ENCODE measurements at regions not wholly inside any gene's neighbourhood (a gene's known extent, or its start where the extent isn't known, plus 50 kb on each side); places are given as distances from the start of the nearest gene placed in this dataset.

GRCh38 chr11:109972181-109972715 lies 120.9 kb upstream of the ZC3H12C start:
- DNase-seq (ENCODE audit: low spot score) = no peak

DNA sequence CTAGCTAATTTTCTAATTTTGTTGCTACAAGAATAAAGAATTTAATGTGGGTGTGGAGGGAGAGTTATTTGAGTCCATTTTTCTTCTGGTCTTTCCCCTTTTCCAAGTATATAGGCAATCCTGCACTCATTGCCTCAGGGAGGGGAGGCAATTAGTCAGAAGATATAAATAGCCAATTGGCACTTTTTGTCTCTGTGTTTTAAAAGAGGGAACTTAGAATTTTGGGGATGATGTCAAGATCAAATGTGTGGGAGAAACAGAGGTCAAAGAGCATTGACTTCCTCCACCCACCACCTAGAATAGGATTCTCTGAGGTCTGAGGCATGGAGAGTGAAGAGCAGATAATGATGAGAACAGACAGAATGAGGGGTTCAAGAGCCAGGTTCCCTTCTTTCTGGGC lies 120.3 kb upstream of the ZC3H12C start:
- DNase-seq (ENCODE audit: low spot score) = no peak

DNA sequence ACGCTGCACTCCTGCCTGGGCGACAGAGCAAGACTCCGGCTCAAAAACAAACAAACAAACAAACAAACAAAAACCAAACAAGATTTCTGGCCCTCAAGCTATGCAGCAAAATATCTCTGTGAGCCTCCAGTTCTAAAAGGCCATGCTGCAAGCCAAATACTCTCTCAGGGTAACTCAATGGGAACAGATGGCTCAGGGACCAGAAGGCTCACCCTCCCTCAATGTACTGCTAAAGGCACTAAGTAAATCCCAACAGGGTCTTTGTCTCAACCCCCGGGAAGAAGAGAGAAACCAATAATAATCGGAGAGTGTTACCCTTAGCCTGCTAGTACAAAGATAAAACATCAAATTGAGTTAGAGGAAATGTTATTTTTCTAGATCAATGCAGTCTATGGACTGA lies 119.7 kb upstream of the ZC3H12C start:
- no peak for DNase-seq (ENCODE audit: low spot score)

DNA sequence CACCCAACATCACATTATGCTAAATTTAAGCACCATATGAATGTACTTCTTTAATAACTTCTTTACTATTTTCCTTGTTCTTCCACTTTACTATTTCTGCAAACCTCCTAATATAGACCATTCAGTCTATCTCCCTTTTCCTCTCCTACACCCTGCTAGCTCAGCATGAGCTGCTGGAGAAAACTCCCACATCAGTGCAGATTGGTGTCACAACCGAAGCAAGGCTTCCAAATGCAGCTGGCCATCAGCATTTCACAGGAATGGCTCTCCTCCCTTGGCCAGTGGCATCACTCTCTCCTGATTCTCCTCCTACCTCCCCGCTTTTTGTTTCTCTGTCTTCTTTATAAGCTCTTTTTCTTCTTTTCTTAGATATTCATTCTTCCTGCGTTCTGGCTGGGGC lies 118.7 kb upstream of the ZC3H12C start:
- DNase-seq (ENCODE audit: low spot score) = no peak

DNA sequence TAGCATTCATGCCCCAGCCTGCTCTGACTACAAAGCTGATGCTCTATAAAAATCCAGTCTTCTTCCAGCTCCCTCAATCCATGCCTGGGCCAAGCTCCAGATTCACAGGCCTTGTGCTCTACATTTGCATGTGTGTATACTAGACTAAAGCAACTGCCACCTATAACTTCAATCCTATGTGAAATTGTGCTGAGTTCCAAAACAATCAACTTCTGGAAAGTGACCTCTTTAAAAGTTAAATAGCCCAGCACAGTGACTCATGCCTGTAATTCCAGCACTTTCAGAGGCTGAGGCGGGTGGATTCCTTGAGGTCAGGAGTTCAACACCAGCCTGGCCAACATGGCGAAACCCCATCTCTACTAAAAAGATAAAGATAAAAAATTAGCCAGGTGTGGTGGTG lies 114.3 kb upstream of the ZC3H12C start:
- no peak for DNase-seq (ENCODE audit: low spot score)

DNA sequence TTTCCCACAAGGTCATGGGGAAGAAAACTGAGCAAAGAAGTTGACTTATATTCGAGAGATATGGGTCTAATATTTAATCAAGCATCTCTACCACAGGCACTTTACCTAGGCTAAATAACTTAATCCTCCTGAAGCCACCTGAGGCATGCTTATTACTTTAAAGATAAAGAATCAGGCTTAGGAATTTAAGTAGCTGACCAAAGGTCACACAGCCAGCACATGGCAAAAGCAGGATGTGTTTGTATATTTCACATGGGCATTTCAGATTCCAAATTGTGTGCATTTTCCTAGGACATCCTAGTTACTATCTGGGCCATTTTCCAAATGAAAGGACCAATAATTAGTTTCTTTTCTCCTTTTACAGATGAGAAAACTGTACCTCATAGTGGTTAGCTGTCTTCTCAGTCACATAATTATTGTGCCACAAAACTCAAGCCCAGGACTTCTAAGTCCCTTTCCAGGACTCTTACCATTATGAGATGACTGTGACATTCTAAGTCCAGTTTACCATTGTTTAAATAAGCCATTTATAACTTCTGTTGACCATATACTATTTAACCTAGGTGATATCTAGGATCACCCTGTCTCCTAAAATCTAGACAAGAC lies 112.1 kb upstream of the ZC3H12C start:
- no peak for DNase-seq (ENCODE audit: low spot score)

DNA sequence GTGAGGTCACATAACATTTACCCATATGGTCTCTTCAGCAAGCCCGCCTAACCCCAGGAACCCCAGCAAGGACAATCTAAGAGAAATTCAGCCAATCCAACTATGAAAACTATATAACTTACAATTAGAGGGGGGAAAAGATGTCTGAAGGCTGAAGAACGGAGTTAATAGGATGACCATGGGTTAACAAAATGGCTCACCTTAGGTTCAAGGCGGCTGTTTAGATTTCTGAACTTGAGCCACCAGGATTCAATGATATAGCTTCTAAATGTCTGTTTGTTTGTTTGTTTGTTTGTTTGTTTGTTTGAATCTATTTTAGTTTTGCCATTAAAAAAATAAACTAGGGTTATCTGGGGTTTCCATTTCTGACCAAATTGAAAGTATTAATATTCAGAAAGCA lies 109.8 kb upstream of the ZC3H12C start:
- no peak for DNase-seq (ENCODE audit: low spot score)

DNA sequence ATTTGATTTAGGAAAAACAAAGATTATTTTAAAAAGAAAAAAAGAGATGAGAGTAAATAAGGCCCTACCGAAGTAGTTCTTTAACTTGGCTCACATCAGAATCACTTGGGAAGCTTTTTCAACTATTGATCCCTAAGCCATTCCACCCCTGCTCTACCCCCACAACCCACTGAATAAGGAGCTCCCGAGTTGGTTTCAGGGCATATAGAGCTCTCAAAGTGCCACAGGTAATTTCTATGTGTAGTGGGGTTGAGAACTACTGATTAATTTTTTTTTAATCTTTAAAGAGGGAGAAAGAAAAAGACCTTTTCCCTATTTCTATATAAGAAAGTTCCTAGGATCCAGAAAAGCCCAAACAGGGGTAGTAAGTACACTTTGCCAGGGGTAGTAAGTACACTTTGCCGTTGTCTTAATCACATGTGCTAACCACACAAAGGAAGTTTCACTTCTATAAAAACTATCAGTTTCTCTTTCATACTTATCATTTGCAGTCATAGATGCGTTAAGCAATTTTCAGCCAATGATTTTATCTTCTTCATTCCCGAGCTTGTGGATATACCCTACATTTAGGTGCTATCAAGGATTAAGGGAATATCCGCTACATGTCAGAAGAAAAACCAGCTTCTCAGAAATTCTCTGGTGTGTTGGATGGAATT lies 108.4 kb upstream of the ZC3H12C start:
- no peak for DNase-seq (ENCODE audit: low spot score)

DNA sequence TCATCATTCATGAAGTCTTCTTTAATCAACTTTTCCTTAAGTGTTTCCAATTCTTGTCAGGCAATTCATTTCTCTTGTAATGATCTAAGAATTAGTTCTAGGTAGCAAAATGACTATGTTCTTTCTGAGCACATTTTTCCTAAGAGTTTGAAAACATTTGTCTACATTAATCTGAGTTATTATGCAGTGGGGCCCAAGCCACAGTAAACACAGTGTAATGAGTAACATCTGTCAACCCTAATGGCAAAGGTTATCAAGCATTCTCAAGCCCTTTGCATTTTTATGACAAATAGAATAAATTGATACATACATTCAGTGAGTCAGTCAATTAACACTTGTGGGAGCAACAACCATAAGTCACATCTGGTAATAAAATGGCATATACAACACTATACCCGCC lies 106.7 kb upstream of the ZC3H12C start:
- DNase-seq (ENCODE audit: low spot score) = no peak

GRCh38 chr11:109991835-109992234 lies 101.4 kb upstream of the ZC3H12C start:
- DNase-seq (ENCODE audit: low spot score) = no peak

GRCh38 chr11:109993786-109994185 lies 99.4 kb upstream of the ZC3H12C start:
- DNase-seq (ENCODE audit: low spot score) = no peak

DNA sequence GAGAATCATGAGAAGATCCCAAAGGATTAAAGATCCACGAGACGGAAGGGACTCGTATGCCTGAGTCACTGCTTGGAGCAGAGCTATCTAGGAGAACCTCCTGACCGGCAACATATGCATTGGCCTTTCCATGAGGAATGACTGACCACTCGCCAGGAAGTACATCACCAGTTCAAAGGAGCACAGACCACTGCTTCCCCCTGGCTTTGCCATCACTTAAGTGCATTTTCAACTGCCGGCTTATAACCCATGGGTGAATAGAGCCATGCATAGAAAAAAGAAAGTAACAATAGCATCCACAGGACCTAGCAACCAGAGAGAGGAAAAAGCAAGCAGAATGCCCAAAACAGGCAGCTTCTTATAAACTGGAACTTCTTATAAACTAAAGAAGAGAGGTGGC lies 98.3 kb upstream of the ZC3H12C start:
- no peak for DNase-seq (ENCODE audit: low spot score)

DNA sequence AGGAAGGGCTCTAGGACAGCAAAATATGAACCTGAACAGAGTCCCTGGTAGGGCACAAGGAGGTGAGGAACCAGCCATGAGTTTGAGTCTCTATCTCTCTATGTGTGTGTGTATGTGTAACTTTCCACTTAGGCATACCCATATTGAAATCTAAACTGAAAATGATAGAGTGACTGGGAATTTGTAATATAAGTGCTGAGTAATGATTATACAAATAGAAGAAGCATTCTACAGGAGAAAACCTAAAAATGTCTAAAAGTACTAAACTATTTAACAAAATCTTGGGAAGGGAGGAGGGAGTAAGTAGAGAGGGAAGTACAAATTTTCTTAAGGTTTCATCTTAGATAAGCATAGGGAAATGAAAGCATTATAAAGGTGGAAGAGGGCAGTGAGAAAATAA lies 97.1 kb upstream of the ZC3H12C start:
- DNase-seq (ENCODE audit: low spot score) = no peak

DNA sequence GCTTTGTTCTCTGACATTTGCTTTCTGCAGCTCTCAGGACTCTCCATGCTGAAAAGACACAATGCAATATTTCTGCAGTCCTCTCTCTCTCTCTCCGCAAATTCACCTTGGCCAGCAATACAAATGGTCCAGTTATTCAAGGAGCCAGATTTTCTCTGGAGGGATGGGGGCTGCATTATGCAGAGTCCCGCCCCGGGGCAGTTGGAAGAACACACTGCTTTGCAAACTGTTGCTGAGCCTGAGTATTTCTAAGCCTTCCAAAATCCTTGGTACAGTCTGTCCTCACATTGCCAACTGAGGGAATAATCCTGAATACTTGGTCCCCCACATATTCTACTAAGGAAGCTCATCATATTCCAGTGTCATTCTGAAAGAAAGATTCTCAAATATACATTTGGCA lies 94.3 kb upstream of the ZC3H12C start:
- no peak for DNase-seq (ENCODE audit: low spot score)

DNA sequence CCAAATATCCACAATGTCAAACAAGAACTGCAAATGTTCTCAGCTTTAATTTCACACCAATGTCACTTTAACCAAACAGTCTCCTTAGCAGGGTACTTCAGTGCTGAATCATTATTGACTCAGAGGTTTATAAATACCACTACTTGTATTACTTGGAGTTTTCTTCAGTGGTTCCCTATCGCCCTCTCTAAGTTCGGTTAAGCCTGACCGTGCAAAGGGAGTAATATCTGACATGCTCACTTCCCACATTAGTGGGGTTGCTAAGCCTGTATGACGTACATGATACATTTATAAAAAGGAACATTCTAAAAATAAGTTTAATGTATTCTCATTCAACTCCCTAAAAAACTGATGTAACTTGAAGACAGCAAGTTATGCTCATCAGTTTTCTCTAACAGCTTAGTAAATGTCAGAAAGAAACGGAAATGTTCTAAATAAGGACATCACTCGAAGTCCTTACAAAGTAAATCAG lies 93.1 kb upstream of the ZC3H12C start:
- DNase-seq (ENCODE audit: low spot score) = no peak

DNA sequence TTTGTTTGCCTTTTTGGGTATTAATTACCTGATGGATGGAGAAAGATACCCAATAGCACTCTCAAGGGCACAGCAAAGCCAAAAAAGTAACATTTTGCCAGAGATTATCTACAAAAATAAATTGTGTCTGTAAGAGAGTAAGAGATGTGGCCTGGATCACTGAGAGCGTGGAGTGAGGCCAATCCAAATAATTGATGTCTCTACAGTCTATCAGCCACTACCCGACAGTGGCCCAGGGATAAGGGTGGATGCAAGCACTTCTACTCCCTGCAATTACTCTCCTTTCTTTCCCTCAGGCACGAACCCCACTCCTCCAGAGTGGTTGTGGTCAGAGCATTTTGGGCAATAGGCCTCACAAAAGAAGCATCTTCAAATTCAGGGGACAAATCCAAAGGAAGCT lies 92.3 kb upstream of the ZC3H12C start:
- DNase-seq (ENCODE audit: low spot score) = no peak

- DNase-seq (ENCODE audit: low spot score) = no peak
Measured at GRCh38 chr11:110003426-110003825, 89.8 kb upstream of the ZC3H12C start.

- no peak for DNase-seq (ENCODE audit: low spot score)
Measured at GRCh38 chr11:110011595-110011994, 81.6 kb upstream of the ZC3H12C start.

DNA sequence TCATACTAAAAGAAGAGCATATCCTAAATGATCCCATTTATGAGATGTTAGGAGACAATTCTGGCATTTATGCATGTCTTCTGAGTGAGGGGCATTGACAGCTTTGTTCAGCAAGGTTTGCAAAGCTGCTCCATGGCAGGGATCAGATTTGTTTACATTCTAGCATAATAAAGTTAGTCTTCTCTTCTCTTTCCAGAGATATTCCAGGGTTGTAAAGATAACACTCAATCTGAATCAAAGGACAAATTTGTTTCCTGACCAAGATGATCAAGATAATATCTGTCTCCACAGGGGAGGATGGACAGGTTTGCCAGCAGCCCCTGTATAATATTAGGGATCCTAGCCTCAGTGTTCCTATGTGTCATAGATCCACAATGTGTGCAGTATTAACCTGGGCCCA lies 77.5 kb upstream of the ZC3H12C start:
- no peak for DNase-seq (ENCODE audit: low spot score)

DNA sequence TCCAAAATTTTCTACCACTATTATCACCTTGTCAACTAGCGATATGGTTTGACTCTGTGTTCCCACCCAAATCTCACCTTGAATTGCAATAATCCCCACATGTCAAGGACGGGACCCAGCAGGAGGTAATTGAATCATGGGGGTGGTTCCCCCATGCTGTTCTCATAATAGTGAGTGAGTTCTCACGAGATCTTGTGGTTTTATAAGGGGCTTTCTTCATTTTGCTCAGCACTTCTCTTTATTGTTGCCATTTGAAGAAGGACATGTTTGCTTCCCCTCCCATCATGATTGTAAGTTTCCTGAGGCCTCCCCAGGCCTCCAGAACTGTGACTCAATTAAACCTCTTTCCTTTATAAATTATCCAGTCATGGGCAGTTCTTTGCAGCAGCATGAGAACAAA lies 73.5 kb upstream of the ZC3H12C start:
- DNase-seq (ENCODE audit: low spot score) = no peak

GRCh38 chr11:110022548-110022947 lies 70.6 kb upstream of the ZC3H12C start:
- no peak for DNase-seq (ENCODE audit: low spot score)

- DNase-seq (ENCODE audit: low spot score) = no peak
Measured at GRCh38 chr11:110023711-110024110, 69.5 kb upstream of the ZC3H12C start.

DNA sequence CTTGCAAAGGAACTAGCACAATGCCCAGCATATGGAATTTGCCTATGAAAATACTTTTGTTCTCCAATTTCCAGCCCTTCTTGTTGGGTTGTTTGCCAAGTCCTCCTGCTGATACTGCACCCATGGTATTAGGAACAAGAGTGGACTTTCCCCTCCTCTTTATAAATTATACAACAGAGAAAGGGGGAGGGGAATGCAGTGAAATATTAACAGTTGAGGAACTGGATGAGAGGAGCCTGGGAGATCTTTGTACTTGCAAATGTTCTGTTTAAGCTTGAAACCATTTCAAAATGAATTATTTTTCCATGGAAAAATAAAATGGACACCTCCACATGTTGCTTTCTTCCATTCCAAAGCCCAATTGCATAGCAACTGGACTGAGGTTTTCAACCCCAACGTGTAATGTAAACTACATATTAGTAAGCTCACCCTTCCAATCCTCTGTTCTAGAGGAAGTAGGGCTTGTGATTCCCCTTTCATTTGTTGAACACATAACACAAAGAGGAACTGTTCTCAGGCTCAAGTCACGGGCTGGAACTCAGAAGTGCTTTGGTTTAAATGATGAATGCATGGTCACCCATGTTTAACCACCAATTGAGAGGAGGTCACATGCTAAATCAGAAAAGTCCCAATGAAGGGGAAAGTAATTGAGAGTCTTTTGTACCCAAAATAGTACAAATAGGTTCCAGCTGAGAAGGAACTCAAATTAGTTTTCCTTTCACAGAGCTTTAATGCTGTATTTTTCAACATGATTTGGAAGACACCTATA lies 66.2 kb upstream of the ZC3H12C start:
- DNase-seq (ENCODE audit: low spot score) = no peak

Data from hematopoietic multipotent progenitor cell treated with erythropoietin and hydrocortisone succinate and interleukin-3 and kit ligand, for 15 days (in vitro differentiated cells).